HepG2 (cell line): ENCODE measurements at regions not wholly inside any gene's neighbourhood (a gene's known extent, or its start where the extent isn't known, plus 50 kb on each side); places are given as distances from the start of the nearest gene placed in this dataset.

Source experiments
- ATF2 ChIP-seq: sonication (generic); formaldehyde crosslinking; IDR thresholded peaks from 2 replicates; pipeline ENCODE4 v1.4.0; 2020; ENCODE audit warnings: missing genetic modification reagents
- CHD4 ChIP-seq: fragments of 200-600 bp; sonication (generic); IDR thresholded peaks from 2 replicates; pipeline ENCODE4 v1.7.0; 2017; ENCODE audit warnings: mild to moderate bottlenecking, low read length, borderline replicate concordance
- DPF2 ChIP-seq: sonication (generic); formaldehyde crosslinking; IDR thresholded peaks from 2 replicates; pipeline ENCODE4 v1.4.0; 2020; ENCODE audit warnings: mild to moderate bottlenecking, low read depth, missing genetic modification reagents, borderline replicate concordance
- FOXP1 ChIP-seq, 2 experiments: fragments of 450-650 bp in 1 of 2; IDR thresholded peaks; 2 replicates each; pipeline ENCODE4 v1.6.1; 2017 to 2018; ENCODE audit warnings: antibody characterized with exemption in 1 of 2
- HIVEP1 ChIP-seq: sonication (generic); formaldehyde crosslinking; IDR thresholded peaks from 2 replicates; pipeline ENCODE4 v1.4.0; 2020; ENCODE audit warnings: mild to moderate bottlenecking, missing genetic modification reagents
- JUNB ChIP-seq: sonication (generic); formaldehyde crosslinking; IDR thresholded peaks from 2 replicates; pipeline ENCODE4 v1.8.0; 2022; ENCODE audit warnings: missing genetic modification reagents, mild to moderate bottlenecking, borderline replicate concordance
- JUND ChIP-seq: sonication (generic); formaldehyde crosslinking; IDR thresholded peaks from 2 replicates; pipeline ENCODE4 v1.8.0; 2022; ENCODE audit warnings: mild to moderate bottlenecking, missing genetic modification reagents
- KLF9 ChIP-seq: IDR thresholded peaks from 2 replicates; pipeline ENCODE4 v1.6.1; 2016; ENCODE audit warnings: low read depth
- MTA1 ChIP-seq: sonication (generic); formaldehyde crosslinking; IDR thresholded peaks from 2 replicates; pipeline ENCODE4 v1.4.0; 2020; ENCODE audit warnings: missing genetic modification reagents, mild to moderate bottlenecking, borderline replicate concordance
- MXD1 ChIP-seq: sonication (generic); formaldehyde crosslinking; IDR thresholded peaks from 2 replicates; pipeline ENCODE4 v1.4.0; 2020; ENCODE audit warnings: mild to moderate bottlenecking, missing genetic modification reagents
- NFE2L2 ChIP-seq: fragments of 150-350 bp; IDR thresholded peaks from 2 replicates; pipeline ENCODE4 v1.6.1; 2014; ENCODE audit warnings: low read length
- PAF1 ChIP-seq: IDR thresholded peaks from 2 replicates; pipeline ENCODE4 v1.6.1; 2016; ENCODE audit warnings: missing genetic modification reagents, missing compliant biosample characterization
- SNAPC2 ChIP-seq: sonication (generic); formaldehyde crosslinking; IDR thresholded peaks from 2 replicates; pipeline ENCODE4 v1.8.1; 2022; ENCODE audit warnings: mild to moderate bottlenecking, missing genetic modification reagents
- SRSF9 ChIP-seq: fragments of 200-400 bp; formaldehyde crosslinking; IDR thresholded peaks from 2 replicates; pipeline ENCODE4 v1.6.1; 2018; ENCODE audit warnings: borderline replicate concordance, mild to moderate bottlenecking, low read depth, low read length; ENCODE audit not compliant: insufficient read depth, poor library complexity, severe bottlenecking
- ZMAT5 ChIP-seq: sonication (generic); formaldehyde crosslinking; IDR thresholded peaks from 2 replicates; pipeline ENCODE4 v1.5.0; 2020; ENCODE audit warnings: mild to moderate bottlenecking, low read depth, missing genetic modification reagents, borderline replicate concordance
- ZNF264 ChIP-seq: sonication (generic); formaldehyde crosslinking; IDR thresholded peaks from 2 replicates; pipeline ENCODE4 v1.4.0; 2020; ENCODE audit warnings: missing genetic modification reagents
- ZNF431 ChIP-seq: sonication (generic); formaldehyde crosslinking; IDR thresholded peaks from 2 replicates; pipeline ENCODE4 v1.9.0; 2022; ENCODE audit warnings: missing genetic modification reagents, low read depth, mild to moderate bottlenecking, borderline replicate concordance
- ZNF513 ChIP-seq: sonication (generic); formaldehyde crosslinking; conservative IDR thresholded peaks from 2 replicates; pipeline ENCODE4 v1.5.0; 2020; ENCODE audit warnings: missing genetic modification reagents
- ZNF710 ChIP-seq: sonication (generic); formaldehyde crosslinking; IDR thresholded peaks from 2 replicates; pipeline ENCODE4 v1.5.0; 2020; ENCODE audit warnings: mild to moderate bottlenecking, missing genetic modification reagents, borderline replicate concordance
- ZNF749 ChIP-seq: sonication (generic); formaldehyde crosslinking; IDR thresholded peaks from 2 replicates; pipeline ENCODE4 v1.8.0; 2022; ENCODE audit warnings: mild to moderate bottlenecking, missing genetic modification reagents, moderate library complexity, borderline replicate concordance
- ZSCAN29 ChIP-seq: sonication (generic); formaldehyde crosslinking; conservative IDR thresholded peaks from 2 replicates; pipeline ENCODE4 v1.4.0; 2020; ENCODE audit warnings: mild to moderate bottlenecking, missing genetic modification reagents
- TF ChIP-seq, protein P1 (sequence below): sonication (generic); formaldehyde crosslinking; conservative IDR thresholded peaks from 2 replicates; pipeline ENCODE4 v1.8.1; 2023; ENCODE audit warnings: missing genetic modification reagents

- TF ChIP-seq ZNF710 (CRISPR knock-in tag) = 0 out of 2 replicates have a peak, but pooled peaks have one; percentile 23
- no peak for TF ChIP-seq JUNB (CRISPR knock-in tag)
- TF ChIP-seq CHD4 = no peak
- TF ChIP-seq ZSCAN29 (CRISPR knock-in tag) = no peak
- TF ChIP-seq JUND (CRISPR knock-in tag) = no peak
- TF ChIP-seq MXD1 (CRISPR knock-in tag) = 0 out of 2 replicates have a peak, but pooled peaks have one; percentile 54
- TF ChIP-seq HIVEP1 (CRISPR knock-in tag) = no peak
- no peak for TF ChIP-seq DPF2 (CRISPR knock-in tag)
- no peak for TF ChIP-seq ZNF431
- no peak for TF ChIP-seq SRSF9
- no peak for TF ChIP-seq SNAPC2 (CRISPR knock-in tag)
- 0 out of 2 replicates have a peak, but pooled peaks have one; percentile 30 for TF ChIP-seq KLF9 (CRISPR knock-in tag)
- TF ChIP-seq ZNF513 (CRISPR knock-in tag) = no peak
- no peak for TF ChIP-seq ZMAT5 (CRISPR knock-in tag)
- TF ChIP-seq, protein P1, sequence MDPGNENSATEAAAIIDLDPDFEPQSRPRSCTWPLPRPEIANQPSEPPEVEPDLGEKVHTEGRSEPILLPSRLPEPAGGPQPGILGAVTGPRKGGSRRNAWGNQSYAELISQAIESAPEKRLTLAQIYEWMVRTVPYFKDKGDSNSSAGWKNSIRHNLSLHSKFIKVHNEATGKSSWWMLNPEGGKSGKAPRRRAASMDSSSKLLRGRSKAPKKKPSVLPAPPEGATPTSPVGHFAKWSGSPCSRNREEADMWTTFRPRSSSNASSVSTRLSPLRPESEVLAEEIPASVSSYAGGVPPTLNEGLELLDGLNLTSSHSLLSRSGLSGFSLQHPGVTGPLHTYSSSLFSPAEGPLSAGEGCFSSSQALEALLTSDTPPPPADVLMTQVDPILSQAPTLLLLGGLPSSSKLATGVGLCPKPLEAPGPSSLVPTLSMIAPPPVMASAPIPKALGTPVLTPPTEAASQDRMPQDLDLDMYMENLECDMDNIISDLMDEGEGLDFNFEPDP (CRISPR knock-in tag) = no peak
- no peak for TF ChIP-seq ZNF749 (CRISPR knock-in tag)
- TF ChIP-seq FOXP1 (IDR thresholded peaks at IDR 0.05) = no peak
- TF ChIP-seq FOXP1 (CRISPR knock-in tag; IDR thresholded peaks at IDR 0.05) = no peak; the same call in 1 of the 2 replicates
- no peak for TF ChIP-seq PAF1 (CRISPR knock-in tag)
- TF ChIP-seq MTA1 = no peak
- no peak for TF ChIP-seq ZNF264 (CRISPR knock-in tag)
- TF ChIP-seq NFE2L2 = peak; percentile 28; the same call in 1 of the 2 replicates
- TF ChIP-seq ATF2 (CRISPR knock-in tag) = peak; percentile 49; the same call in 1 of the 2 replicates
Measured at GRCh38 chr14:36070031-36070719, 106.3 kb downstream of the PTCSC3 start (continued).
